Duodenal mucosa (tissue), 2 donors: ENCODE measurements at regions not wholly inside any gene's neighbourhood (a gene's known extent, or its start where the extent isn't known, plus 50 kb on each side); places are given as distances from the start of the nearest gene placed in this dataset.

Experiments
- H3K27ac ChIP-seq: one replicate; pipeline ENCODE4 v1.7.0; 2013; ENCODE audit warnings: low read depth, low read length
- H3K27me3 ChIP-seq, 2 donors: one replicate each; pipeline ENCODE4 v1.7.0; 2013; ENCODE audit warnings: low read length in 2 of 2, control low read depth in 1 of 2; ENCODE audit not compliant: insufficient read depth in 2 of 2, control insufficient read depth in 1 of 2
- H3K36me3 ChIP-seq, 2 donors: one replicate each; pipeline ENCODE4 v1.7.0; 2013; ENCODE audit warnings: low read length in 2 of 2, control low read depth in 1 of 2; ENCODE audit not compliant: insufficient read depth in 2 of 2, control insufficient read depth in 1 of 2
- H3K4me1 ChIP-seq, 2 donors: one replicate each; pipeline ENCODE4 v1.7.0; 2013; ENCODE audit warnings: low read length in 2 of 2, control low read depth in 1 of 2; ENCODE audit not compliant: insufficient read depth in 2 of 2, control insufficient read depth in 1 of 2
- H3K4me3 ChIP-seq, 2 donors: one replicate each; pipeline ENCODE4 v1.7.0; 2013; ENCODE audit warnings: low read length in 2 of 2, low read depth in 1 of 2
- H3K9ac ChIP-seq, 2 donors: one replicate each; pipeline ENCODE4 v1.7.0; 2013; ENCODE audit warnings: low read length in 2 of 2, low read depth in 1 of 2
- H3K9me3 ChIP-seq, 2 donors: one replicate each; pipeline ENCODE4 v1.7.0; 2013; ENCODE audit warnings: low read length in 2 of 2, control low read depth in 1 of 2; ENCODE audit not compliant: control insufficient read depth in 1 of 2

DNA sequence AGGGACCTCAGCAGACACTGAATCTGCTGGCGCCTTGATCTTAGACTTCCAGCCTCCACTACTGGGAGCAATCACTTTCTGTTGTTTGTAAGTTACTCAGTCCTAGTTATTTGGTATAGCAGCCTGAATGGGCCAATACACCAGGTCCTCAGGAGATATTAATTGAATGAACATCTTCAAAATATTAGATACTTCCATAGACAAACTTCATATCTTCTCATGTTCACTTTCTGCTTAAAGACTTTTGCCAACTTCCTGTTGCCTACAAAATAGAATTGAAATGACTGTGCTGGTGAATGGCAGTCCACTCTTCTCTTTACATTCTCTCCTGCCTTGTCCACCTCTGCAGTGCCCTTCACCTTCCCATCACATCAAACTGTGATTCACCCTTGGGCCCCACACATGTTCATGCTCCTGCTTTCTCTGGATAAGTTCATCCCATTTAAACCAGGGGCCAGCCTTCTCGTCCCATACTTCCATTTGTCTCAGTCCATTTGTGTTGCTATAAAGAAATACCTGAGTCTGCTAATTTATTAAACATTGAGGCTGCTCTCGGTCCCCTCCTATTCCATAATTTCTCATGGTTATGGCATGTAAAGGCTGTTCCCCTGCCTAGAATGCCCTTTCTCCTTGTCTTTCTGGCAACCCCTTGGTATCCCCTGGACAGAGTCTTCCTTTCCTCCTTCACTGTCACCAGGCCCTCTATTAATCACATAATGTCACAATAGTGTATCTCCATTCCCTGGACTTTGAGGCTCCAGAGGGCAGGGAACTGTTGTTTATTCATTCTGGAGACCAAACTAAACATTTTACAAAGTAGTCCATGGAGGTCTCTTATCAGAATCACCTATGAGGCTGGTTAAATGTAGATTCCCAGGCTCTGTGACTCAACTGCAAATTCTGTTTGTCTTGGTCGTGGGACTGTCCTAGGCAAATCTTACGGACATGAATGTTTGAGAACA lies 148.3 kb upstream of the TMEM170B start:
- H3K9me3 ChIP-seq = no peaks in the 10 kb centered on the region
- peaks cover 8 to 10% of the 10 kb centered on the region in 2 donors for H3K4me1 ChIP-seq
- H3K27ac ChIP-seq = no peak overlapping the region
- H3K36me3 ChIP-seq = no peaks in the 10 kb centered on the region
- H3K4me3 ChIP-seq = no peak overlapping the region
- H3K9ac ChIP-seq = no peak overlapping the region
- no peaks in the 10 kb centered on the region for H3K27me3 ChIP-seq

DNA sequence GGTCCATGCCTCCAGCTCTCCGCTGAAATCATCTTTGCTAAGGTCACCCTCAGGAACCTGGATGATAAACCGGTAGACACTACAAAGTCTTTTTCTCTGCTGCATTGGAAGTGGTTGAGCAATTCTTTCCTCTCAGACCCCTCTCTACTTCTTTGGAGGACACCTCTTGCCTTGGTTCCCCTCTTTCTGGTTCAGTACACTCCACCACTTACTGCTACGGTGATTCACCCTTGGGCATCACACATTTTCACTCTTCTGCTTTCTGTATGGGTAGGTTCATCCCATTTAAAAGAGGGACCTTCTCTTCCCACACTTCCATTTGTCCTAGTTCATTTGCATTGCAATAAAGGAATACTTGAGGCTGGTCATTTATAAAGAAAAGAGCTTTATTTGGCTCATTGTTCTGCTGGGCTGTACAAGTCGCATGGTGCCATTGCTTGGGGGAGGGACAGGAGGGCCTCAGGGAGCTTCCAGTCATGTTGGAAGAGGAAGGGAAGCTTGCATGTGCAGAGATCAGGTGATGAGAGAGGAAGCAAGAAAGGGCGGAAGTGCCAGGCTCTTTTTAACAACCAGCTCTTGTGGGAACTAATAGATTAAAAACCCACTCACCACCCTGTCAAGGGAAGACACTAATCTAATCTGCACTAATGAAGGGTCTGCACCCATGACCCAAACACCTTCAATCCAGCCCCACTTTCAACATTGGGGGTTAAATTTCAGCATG lies 149.7 kb upstream of the TMEM170B start:
- no peaks in the 10 kb centered on the region for H3K9me3 ChIP-seq
- peaks cover 7 to 9% of the 10 kb centered on the region in 2 donors for H3K4me1 ChIP-seq
- H3K36me3 ChIP-seq = no peaks in the 10 kb centered on the region
- H3K27ac ChIP-seq = no peak overlapping the region
- H3K4me3 ChIP-seq = no peak overlapping the region
- H3K27me3 ChIP-seq = no peaks in the 10 kb centered on the region
- H3K9ac ChIP-seq = no peak overlapping the region

DNA sequence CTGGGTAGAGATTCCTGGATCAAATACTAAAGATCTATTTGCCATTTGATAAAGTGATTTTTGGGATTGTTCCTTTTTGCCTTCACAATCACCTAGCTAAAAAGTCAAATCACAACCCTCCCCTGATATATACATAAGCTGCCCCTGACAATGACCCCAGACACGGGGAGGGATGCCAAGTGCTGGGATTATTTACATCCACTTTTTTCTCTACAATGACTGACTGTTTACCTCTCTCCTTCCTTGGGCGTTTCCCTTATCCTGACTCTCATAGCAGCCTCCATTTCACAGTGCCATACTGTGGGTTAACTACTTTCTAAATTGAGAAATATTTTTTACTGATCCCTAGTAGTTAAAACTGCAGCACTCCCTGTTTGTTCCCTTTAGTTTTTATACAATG lies 150.8 kb upstream of the TMEM170B start:
- Histone ChIP-seq H3K4me3 (no peak overlapping the region), H3K27ac (no peak overlapping the region), H3K9me3 (no peaks in the 10 kb centered on the region), H3K4me1 (peaks cover 0 to 6% of the 10 kb centered on the region in 2 donors), H3K27me3 (no peaks in the 10 kb centered on the region), H3K9ac (no peak overlapping the region), H3K36me3 (no peaks in the 10 kb centered on the region)

DNA sequence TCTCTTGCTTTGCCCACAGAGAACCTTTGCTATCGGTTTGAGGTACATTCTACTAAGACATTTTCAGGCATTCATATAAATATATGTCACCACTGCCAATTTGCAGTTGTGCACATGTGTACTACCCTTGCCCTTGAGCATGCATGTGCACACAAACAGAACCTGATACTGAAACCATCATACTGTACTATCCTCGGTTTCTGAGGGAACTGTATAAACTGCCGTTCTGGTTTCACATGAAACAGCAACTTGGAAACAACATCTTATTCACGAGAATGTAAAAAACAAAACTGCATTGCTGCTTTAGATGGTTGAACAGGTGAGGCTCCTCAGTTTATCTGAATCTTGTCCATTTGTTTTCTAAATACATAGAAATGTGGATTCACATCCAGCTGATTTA lies 151.2 kb upstream of the TMEM170B start:
- peaks cover 0 to 6% of the 10 kb centered on the region in 2 donors for H3K4me1 ChIP-seq
- no peaks in the 10 kb centered on the region for H3K27me3 ChIP-seq
- no peak overlapping the region for H3K27ac ChIP-seq
- no peaks in the 10 kb centered on the region for H3K9me3 ChIP-seq
- no peak overlapping the region for H3K9ac ChIP-seq
- H3K36me3 ChIP-seq = no peaks in the 10 kb centered on the region
- H3K4me3 ChIP-seq = no peak overlapping the region

DNA sequence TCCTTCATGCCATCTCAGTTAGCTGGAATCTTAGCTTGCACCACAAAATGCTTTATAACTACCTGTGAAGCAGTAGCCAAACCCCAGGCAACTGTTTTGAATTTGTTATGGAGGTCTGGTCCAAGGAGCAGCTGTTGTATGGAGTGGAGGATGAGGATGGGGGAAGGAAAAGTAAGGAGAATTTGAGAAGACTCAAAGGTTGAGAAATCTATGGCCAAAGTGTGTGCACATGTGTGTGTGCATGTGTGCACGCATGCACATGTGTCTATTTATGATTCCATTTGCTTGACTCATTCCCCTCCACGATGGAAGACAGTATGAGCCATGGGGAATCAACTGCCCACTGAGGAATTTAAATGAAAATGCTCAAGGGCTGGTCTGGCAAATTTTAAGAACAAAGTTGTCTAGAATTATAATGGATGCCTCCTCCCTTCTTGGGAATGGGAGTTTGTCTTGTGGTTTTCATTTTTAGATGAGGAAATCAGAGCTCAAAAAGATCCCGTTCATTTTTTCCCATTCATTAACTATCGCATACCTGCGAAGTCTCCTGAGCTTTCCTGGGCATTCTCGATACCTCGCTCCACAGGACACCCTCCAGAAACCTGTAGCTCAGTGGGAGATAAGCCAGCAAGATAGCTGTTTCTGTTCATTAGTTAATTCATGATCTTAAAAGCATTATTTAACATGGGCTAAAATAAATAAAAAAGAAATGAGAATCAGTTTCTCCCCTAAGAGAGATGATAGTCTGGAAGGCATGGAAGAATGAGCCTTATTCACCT lies 152.3 kb upstream of the NEDD9 start:
- no peaks in the 10 kb centered on the region for H3K36me3 ChIP-seq
- no peaks in the 10 kb centered on the region for H3K9me3 ChIP-seq
- no peak overlapping the region for H3K9ac ChIP-seq
- H3K4me1 ChIP-seq = peaks cover 0 to 6% of the 10 kb centered on the region in 2 donors
- H3K27ac ChIP-seq = no peak overlapping the region
- no peak overlapping the region for H3K4me3 ChIP-seq
- H3K27me3 ChIP-seq = no peaks in the 10 kb centered on the region

DNA sequence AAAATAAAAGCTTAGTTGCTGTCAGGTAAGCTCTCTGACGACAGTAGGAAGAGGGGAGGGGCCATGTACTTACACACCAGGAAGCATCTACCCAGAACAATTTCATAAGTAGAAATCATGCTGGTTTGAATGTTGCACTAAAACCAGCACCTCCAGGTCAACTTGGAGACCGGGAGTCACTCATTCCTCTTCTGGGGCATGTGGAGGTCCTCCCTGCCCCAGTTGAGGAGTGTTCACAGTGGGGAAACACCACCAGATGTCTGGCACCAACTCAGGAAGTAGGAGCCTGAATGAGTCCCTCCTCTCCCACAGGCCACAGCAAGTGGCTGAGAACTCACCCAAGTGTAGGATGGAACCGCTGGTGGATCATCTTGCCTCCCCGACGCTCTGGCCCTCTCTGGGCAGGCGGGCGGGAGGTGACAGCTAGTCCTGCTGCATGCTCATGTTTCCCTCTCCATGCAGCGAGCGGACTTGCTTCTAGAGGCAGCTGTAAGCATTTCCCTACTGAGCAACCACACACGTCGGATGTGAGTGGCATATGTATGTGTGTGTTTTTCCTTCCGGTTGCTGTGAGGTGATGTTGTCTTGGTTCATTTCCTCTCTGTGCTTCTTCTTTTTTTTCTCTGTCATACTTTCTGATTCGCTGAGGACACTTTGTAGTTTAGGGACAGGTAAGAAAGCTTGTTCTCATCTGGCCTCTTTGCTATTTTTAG lies 149.5 kb upstream of the NEDD9 start:
- Histone ChIP-seq H3K27ac (peak overlapping the region; percentile 68), H3K4me1 (peaks cover 0 to 6% of the 10 kb centered on the region in 2 donors), H3K9ac (peak overlapping the region; percentile 52 to 55), H3K36me3 (no peaks in the 10 kb centered on the region), H3K9me3 (no peaks in the 10 kb centered on the region), H3K4me3 (peak overlapping the region; percentile 51 to 74), H3K27me3 (no peaks in the 10 kb centered on the region)

DNA sequence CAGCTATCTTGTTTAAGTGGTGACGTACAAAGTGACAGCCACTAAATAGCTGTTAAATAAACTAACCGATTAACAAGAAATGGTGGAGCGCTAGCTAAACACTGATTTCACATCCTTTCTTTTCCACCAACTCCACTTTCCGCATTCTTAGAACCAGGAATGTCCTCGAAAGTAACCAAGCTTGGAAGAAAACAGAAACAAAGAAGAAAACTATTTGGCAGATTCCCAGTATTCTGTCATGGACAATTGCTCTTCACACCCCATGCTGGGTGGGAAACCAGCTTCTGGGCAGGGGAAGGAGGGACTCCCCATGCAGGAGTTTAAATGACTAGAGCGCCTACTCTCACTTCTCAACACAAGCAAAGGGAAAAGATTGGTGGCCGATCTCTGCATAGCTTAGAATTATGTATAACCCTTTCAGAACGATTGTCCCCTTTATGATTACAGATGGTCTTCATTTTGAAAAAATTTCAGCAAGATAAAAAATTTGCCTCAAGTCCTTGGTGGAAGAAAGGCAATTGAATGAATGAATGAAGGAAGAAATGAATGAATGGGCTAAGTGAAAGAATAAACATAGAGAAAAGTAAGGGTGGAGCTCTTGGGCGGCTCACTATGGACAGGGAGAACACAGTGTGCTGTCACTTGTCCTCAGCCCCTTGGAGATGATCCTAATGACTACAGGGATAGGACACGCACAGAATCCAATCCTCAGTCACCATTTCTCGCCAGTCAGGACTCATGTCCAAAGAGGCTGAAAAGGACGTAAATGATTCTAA lies 148.7 kb upstream of the NEDD9 start:
- H3K4me1 ChIP-seq = peaks cover 0 to 3% of the 10 kb centered on the region in 2 donors
- H3K36me3 ChIP-seq = no peaks in the 10 kb centered on the region
- no peak overlapping the region for H3K27ac ChIP-seq
- H3K27me3 ChIP-seq = no peaks in the 10 kb centered on the region
- H3K4me3 ChIP-seq = peak overlapping the region; percentile 51 to 74
- no peaks in the 10 kb centered on the region for H3K9me3 ChIP-seq
- H3K9ac ChIP-seq = peak overlapping the region in 1 of 2 donors; percentile 55

DNA sequence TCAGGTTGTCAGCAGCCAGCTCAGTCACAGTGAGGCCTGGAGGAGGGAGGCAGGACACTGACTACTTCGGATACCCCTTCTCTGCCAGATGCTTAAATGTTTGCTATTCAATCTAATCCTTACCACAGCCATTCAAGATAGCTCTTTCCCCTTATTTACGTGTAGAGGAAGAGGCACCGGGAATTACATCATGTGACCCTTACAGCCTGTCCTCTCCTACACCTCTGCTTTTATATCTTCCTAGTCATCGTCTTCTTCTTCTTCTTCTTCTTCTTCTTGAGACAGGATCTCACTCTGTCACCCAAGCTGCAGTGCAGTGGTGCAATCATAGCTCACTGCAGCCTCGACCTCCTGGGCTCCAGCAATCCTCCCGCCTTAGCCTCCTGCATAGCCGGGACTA lies 148.1 kb upstream of the NEDD9 start:
- H3K9ac ChIP-seq = no peak overlapping the region
- peak overlapping the region; percentile 4 to 27 for H3K4me3 ChIP-seq
- H3K4me1 ChIP-seq = peaks cover 0 to 3% of the 10 kb centered on the region in 2 donors
- H3K27ac ChIP-seq = no peak overlapping the region
- no peaks in the 10 kb centered on the region for H3K9me3 ChIP-seq
- H3K27me3 ChIP-seq = no peaks in the 10 kb centered on the region
- no peaks in the 10 kb centered on the region for H3K36me3 ChIP-seq

DNA sequence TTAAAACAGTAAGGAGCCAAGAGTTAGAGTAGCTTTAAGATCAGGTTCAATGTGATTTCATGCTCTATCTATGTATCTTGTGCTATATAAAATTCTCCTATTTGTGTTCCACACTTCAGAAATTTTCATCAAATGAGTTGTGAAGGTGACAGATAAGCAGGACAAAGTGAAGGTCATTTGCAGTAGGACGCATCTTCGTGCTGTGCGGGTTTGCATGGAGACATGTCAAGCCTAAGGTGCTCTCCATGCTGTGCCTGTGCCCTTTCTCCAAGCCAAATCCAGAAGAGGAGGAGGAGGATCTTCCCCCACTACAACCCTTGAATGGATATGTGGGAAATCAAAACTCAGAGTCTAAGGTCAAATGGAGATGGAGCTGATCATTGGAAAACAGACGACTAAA lies 147.3 kb upstream of the NEDD9 start:
- H3K36me3 ChIP-seq = no peaks in the 10 kb centered on the region
- no peak overlapping the region for H3K27ac ChIP-seq
- no peaks in the 10 kb centered on the region for H3K27me3 ChIP-seq
- no peak overlapping the region for H3K4me3 ChIP-seq
- no peaks in the 10 kb centered on the region for H3K9me3 ChIP-seq
- peaks cover 0 to 3% of the 10 kb centered on the region in 2 donors for H3K4me1 ChIP-seq
- no peak overlapping the region for H3K9ac ChIP-seq
